ENCODE measurements at regions not wholly inside any gene's neighbourhood (a gene's known extent, or its start where the extent isn't known, plus 50 kb on each side); places are given as distances from the start of the nearest gene placed in this dataset.

DNA sequence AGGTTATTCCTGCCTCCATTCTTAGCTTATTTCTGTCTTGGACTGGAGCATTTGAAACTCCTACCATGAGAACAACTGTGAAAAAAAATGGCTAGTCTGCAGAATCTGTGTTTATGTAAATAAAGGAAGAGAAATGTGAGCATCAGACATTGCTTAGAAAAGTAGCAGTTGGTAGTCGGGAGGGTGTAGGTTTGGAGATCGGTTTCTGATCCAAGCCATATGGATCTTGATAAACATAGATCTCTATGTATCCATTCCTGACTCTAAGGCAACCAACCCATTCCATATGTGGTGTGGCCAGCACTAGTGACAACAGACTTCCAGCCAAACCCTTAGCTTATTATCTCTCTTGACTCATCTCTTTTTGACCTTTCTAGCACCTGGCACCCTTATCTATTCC lies 127.1 kb downstream of the NMUR2 start:
- no peak overlapping the region for H3K4me3 ChIP-seq (ENCODE audit: low read depth in 1 of 3, low read length in 3 of 3)
- no peaks in the 10 kb centered on the region for H3K4me1 ChIP-seq (ENCODE audit: control insufficient read depth in 4 of 4, insufficient read depth in 4 of 4, low read length in 3 of 4)
- H3K9me3 ChIP-seq (ENCODE audit: control insufficient read depth in 4 of 4, low read length in 3 of 4): peaks cover 0 to 2% (median 0%) of the 10 kb centered on the region in 4 donors
- peaks cover 0 to 4% (median 0%) of the 10 kb centered on the region in 4 donors for H3K27me3 ChIP-seq (ENCODE audit: control insufficient read depth in 4 of 4, insufficient read depth in 4 of 4, low read length in 3 of 4)
- no peak for DNase-seq (ENCODE audit: low spot score)
- H3K9ac ChIP-seq (ENCODE audit: low read depth in 1 of 2, low read length in 2 of 2): no peak overlapping the region
- 82% methylated on average over 2 of the region's 2 CpGs for WGBS
- TF ChIP-seq HNF4A (conservative IDR thresholded peaks at IDR 0.05): no peak
- TF ChIP-seq, protein P1, sequence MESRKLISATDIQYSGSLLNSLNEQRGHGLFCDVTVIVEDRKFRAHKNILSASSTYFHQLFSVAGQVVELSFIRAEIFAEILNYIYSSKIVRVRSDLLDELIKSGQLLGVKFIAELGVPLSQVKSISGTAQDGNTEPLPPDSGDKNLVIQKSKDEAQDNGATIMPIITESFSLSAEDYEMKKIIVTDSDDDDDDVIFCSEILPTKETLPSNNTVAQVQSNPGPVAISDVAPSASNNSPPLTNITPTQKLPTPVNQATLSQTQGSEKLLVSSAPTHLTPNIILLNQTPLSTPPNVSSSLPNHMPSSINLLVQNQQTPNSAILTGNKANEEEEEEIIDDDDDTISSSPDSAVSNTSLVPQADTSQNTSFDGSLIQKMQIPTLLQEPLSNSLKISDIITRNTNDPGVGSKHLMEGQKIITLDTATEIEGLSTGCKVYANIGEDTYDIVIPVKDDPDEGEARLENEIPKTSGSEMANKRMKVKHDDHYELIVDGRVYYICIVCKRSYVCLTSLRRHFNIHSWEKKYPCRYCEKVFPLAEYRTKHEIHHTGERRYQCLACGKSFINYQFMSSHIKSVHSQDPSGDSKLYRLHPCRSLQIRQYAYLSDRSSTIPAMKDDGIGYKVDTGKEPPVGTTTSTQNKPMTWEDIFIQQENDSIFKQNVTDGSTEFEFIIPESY (IDR thresholded peaks at IDR 0.05): no peak
- no peak for TF ChIP-seq HNF4G (IDR thresholded peaks at IDR 0.05)
- TF ChIP-seq GABPA (IDR thresholded peaks at IDR 0.05 in 1 of 2, conservative IDR thresholded peaks at IDR 0.05 in 1 of 2): no peak
- no peak for TF ChIP-seq RXRA (IDR thresholded peaks at IDR 0.05)
- TF ChIP-seq JUND (IDR thresholded peaks at IDR 0.05): no peak
- no peak overlapping the region for H3K27ac ChIP-seq (ENCODE audit: low read depth in 1 of 2, low read length in 2 of 2)
- no peaks in the 10 kb centered on the region for H3K36me3 ChIP-seq (ENCODE audit: control insufficient read depth in 4 of 4, insufficient read depth in 3 of 4, low read depth in 1 of 4, low read length in 3 of 4)

DNA sequence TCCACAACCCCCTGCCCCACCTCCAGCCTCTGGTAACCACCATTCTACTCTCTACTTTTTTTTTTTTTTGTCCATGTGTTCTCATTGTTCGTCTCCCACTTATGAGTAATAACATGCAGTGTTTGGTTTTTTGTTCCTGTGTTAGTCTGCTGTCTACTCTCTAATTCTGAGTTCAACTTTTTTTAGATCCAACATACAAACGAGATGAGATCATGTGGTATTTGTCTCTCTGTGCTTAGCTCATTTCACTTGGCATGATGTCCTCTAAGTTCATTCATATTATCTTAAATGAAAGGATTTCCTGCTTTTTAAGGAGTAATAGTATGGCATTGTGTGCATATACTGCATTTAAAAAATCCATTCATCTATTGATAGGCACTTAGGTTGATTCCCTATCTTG lies 130.9 kb downstream of the NMUR2 start:
- H3K9ac ChIP-seq (ENCODE audit: low read depth in 1 of 2, low read length in 2 of 2): no peak overlapping the region
- 36% methylated on average over 2 of the region's 2 CpGs for WGBS
- no peak overlapping the region for H3K27ac ChIP-seq (ENCODE audit: low read depth in 1 of 2, low read length in 2 of 2)
- no peak overlapping the region for H3K4me3 ChIP-seq (ENCODE audit: low read depth in 1 of 3, low read length in 3 of 3)
- H3K36me3 ChIP-seq (ENCODE audit: control insufficient read depth in 4 of 4, insufficient read depth in 3 of 4, low read depth in 1 of 4, low read length in 3 of 4): no peaks in the 10 kb centered on the region
- no peak for TF ChIP-seq HNF4G (IDR thresholded peaks at IDR 0.05)
- TF ChIP-seq JUND (IDR thresholded peaks at IDR 0.05): no peak
- no peak for TF ChIP-seq TAF1 (conservative IDR thresholded peaks at IDR 0.05)
- TF ChIP-seq, protein P2, sequence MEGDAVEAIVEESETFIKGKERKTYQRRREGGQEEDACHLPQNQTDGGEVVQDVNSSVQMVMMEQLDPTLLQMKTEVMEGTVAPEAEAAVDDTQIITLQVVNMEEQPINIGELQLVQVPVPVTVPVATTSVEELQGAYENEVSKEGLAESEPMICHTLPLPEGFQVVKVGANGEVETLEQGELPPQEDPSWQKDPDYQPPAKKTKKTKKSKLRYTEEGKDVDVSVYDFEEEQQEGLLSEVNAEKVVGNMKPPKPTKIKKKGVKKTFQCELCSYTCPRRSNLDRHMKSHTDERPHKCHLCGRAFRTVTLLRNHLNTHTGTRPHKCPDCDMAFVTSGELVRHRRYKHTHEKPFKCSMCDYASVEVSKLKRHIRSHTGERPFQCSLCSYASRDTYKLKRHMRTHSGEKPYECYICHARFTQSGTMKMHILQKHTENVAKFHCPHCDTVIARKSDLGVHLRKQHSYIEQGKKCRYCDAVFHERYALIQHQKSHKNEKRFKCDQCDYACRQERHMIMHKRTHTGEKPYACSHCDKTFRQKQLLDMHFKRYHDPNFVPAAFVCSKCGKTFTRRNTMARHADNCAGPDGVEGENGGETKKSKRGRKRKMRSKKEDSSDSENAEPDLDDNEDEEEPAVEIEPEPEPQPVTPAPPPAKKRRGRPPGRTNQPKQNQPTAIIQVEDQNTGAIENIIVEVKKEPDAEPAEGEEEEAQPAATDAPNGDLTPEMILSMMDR (IDR thresholded peaks at IDR 0.05; ENCODE audit: low read depth, low read length, missing input control): no peak
- no peak for DNase-seq (ENCODE audit: low spot score)
- H3K27me3 ChIP-seq (ENCODE audit: control insufficient read depth in 4 of 4, insufficient read depth in 4 of 4, low read length in 3 of 4): peaks cover 0 to 4% (median 0%) of the 10 kb centered on the region in 4 donors
- H3K9me3 ChIP-seq (ENCODE audit: control insufficient read depth in 4 of 4, low read length in 3 of 4): peaks cover 0 to 2% (median 0%) of the 10 kb centered on the region in 4 donors
- no peaks in the 10 kb centered on the region for H3K4me1 ChIP-seq (ENCODE audit: control insufficient read depth in 4 of 4, insufficient read depth in 4 of 4, low read length in 3 of 4)

DNA sequence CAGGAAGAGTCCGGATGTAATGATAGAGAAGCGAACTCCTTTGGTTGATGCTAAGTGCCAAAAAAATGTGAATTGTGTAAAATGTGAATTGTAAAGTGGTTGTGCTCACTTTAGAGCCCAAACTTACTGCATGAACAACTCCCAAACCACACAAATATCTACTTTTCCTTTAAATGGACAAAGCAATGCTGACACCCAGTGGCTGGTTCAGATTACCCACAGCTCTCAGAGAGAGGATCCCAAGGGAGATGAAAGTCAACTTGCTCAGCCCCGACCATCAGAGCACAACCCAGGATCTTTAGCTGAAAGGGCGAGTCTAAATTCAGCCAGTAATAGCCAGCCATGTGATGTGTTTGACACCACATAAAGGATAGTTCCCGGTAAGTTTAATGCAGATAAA lies 133.7 kb downstream of the NMUR2 start:
- H3K27ac ChIP-seq (ENCODE audit: low read depth in 1 of 2, low read length in 2 of 2): no peak overlapping the region
- H3K27me3 ChIP-seq (ENCODE audit: control insufficient read depth in 4 of 4, insufficient read depth in 4 of 4, low read length in 3 of 4): peaks cover 0 to 4% (median 0%) of the 10 kb centered on the region in 4 donors
- WGBS: 40% methylated on average over 5 of the region's 5 CpGs
- H3K4me1 ChIP-seq (ENCODE audit: control insufficient read depth in 4 of 4, insufficient read depth in 4 of 4, low read length in 3 of 4): no peaks in the 10 kb centered on the region
- no peak overlapping the region for H3K9ac ChIP-seq (ENCODE audit: low read depth in 1 of 2, low read length in 2 of 2)
- no peak for DNase-seq (ENCODE audit: low spot score)
- H3K36me3 ChIP-seq (ENCODE audit: control insufficient read depth in 4 of 4, insufficient read depth in 3 of 4, low read depth in 1 of 4, low read length in 3 of 4): no peaks in the 10 kb centered on the region
- no peak overlapping the region for H3K4me3 ChIP-seq (ENCODE audit: low read depth in 1 of 3, low read length in 3 of 3)
- TF ChIP-seq, protein P3, sequence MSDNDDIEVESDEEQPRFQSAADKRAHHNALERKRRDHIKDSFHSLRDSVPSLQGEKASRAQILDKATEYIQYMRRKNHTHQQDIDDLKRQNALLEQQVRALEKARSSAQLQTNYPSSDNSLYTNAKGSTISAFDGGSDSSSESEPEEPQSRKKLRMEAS (IDR thresholded peaks at IDR 0.05): no peak
- no peak for TF ChIP-seq TAF1 (conservative IDR thresholded peaks at IDR 0.05)
- TF ChIP-seq RXRA (IDR thresholded peaks at IDR 0.05): no peak
- TF ChIP-seq HNF4G (IDR thresholded peaks at IDR 0.05): no peak
- TF ChIP-seq, protein P4, sequence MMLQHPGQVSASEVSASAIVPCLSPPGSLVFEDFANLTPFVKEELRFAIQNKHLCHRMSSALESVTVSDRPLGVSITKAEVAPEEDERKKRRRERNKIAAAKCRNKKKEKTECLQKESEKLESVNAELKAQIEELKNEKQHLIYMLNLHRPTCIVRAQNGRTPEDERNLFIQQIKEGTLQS (IDR thresholded peaks at IDR 0.05): no peak
- no peak for TF ChIP-seq NR2F2 (IDR thresholded peaks at IDR 0.05)
- TF ChIP-seq YY1 (IDR thresholded peaks at IDR 0.05): no peak
- no peak for TF ChIP-seq FOXA2 (IDR thresholded peaks at IDR 0.05)
- TF ChIP-seq EGR1 (IDR thresholded peaks at IDR 0.05; ENCODE audit: low read depth in 2 of 2): no peak
- TF ChIP-seq JUND (IDR thresholded peaks at IDR 0.05): no peak
- peak; percentile 61 to 63 for TF ChIP-seq RAD21 (IDR thresholded peaks at IDR 0.05)
- TF ChIP-seq, protein P2 (IDR thresholded peaks at IDR 0.05; ENCODE audit: low read depth, low read length, missing input control): peak; percentile 24
- no peak for TF ChIP-seq HNF4A (conservative IDR thresholded peaks at IDR 0.05)
- TF ChIP-seq SP1 (IDR thresholded peaks at IDR 0.05): no peak
- H3K9me3 ChIP-seq (ENCODE audit: control insufficient read depth in 4 of 4, low read length in 3 of 4): no peaks in the 10 kb centered on the region

All from liver (tissue), 8 donors.